GM19035 (cell line): ENCODE measurements at regions not wholly inside any gene's neighbourhood (a gene's known extent, or its start where the extent isn't known, plus 50 kb on each side); places are given as distances from the start of the nearest gene placed in this dataset.
"Not testable (repeated sequence)": the region's sequence is repeated elsewhere in the genome, so short reads cannot be mapped to it uniquely, and the experiment has no call there.

Source experiments
- ATAC-seq: cut with Tn5 transposase; IDR thresholded peaks from one replicate; pipeline ENCODE4 v1.9.1; 2021; ENCODE audit not compliant: unreplicated experiment

GRCh38 chr10:114872519-114873087 lies 51.0 kb downstream of the FHIP2A start:
- ATAC-seq = no peak

DNA sequence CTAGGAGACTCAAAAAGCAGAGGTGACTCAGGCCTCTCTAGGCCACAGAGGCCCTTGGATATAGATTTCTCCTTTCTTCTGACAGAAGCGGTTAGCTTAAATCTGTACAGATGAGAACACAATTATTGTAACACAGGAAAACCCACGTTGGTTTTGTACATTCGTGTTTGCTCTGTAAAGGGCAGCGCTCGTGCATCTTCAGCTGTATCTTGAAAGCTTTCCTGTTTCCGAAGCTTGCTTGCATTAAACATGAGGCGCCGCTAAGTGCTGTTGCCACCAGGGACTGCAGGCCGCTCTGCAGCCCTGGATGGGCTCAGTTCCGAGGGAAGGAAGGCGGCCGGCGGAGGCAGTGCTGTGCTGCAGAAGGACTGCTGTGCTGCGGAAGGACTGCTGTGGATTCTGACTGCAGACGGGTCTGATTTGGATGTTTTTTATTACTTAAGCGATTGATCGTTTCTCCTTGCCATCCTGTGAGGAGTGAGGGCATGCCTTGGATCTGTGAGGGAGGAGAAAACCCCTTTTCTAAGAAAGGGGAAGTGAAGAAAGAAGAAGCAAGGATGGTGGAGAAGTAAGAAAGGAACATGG lies 53.3 kb downstream of the FHIP2A start:
- ATAC-seq = no peak

DNA sequence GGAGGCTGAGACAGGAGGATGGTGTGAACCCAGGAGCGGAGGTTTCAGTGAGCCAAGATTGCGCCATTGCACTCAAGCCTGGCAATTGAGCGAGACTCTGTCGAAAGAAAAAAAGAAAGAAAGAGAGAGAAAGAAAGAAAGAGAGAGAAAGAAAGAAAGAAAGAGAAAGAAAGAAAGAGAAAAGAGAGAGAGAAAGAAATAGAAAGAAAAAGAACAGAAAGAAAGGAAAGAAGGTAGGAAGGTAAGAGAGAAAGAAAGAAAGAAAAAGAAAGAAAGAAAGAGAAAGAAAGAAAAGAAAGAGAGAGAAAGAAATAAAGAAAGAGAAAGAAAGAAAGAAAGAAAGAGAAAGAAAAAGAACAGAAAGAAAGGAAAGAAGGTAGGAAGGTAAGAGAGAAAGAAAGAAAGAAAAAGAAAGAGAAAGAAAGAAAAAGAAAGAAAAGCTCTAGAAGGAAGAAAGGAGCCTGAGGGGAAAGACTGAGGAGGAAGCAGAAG lies 54.1 kb downstream of the FHIP2A start:
- ATAC-seq = not testable (repeated sequence)

GRCh38 chr10:114876169-114876568 lies 54.6 kb downstream of the FHIP2A start:
- no peak for ATAC-seq

GRCh38 chr10:114876602-114877300 lies 55.2 kb downstream of the FHIP2A start:
- peak; percentile 73 for ATAC-seq

DNA sequence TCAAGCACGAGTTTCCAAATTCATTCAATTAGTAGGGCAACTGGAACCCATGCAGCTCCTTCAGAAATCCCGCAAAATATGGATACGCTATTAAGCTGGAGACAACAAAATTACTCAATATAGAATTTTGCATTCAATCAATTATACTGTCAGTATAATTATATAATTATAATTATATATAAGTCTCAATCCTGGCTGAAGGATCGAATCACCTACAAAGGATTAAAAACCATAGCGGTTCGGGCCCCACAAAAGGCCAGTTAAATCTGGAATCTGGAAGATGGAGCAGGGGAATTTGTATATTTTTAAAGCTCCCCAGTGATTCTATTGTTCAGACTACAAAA lies 55.7 kb downstream of the FHIP2A start:
- ATAC-seq = no peak

DNA sequence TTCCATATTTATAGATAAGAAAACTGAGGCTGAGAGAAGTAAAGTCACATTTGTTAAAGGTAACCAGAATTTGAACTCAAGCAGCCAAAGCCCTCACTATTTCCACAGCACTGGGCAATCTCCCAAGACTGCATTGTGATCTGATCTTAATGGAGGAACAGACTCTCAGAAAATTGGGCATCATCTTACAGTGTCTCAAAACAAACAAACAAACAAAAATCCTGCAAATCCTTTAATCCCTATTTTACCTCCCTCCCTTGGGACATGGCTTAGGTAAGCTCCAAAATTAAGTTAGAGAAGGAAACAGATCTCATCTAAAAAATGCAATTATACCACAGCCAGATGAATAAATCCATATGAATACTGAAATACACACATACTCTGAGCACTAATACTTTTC lies 57.5 kb downstream of the FHIP2A start:
- ATAC-seq = no peak

- ATAC-seq = peak; percentile 85
Measured at GRCh38 chr10:114879541-114880158, 58.1 kb downstream of the FHIP2A start.

DNA sequence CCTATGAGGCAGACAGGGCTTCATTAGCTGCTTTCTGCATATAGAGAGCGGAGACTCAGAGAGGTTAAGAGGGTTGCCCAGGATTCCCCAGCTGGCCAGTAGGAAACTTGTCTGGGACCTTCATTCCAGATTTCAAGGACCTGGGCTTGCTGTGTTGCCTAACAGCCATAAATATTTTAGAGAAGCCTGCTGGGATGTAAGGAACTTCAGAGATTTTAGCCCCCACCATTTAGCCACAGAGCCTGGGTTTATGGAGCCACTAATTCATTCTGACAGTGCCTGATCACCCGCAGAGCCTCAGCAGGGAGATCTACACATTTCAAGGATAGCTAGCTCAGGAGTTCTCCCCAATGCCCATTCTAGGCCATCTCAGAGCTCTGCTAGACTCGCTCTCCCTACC lies 56.6 kb upstream of the TRUB1 start:
- ATAC-seq = no peak

DNA sequence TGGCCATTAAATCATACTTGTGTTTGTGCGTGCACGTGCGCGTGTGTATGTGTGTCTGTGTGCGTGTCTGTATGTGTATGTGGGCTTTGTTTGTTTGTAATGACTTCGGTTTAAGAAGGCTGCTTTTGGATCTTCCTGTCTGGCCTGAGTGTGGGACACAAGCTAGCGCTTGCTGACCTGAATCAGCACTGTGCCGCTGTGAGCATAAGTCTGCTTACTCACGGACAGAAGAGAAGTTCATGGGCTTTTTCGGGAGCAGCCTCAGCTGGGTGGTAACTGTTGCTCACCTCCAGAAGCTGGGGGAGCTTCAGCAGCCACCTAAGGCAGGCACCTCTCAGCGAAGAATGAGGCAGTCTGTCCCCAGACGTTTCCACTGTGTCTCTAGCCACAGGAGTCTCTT lies 56.1 kb upstream of the TRUB1 start:
- no peak for ATAC-seq

DNA sequence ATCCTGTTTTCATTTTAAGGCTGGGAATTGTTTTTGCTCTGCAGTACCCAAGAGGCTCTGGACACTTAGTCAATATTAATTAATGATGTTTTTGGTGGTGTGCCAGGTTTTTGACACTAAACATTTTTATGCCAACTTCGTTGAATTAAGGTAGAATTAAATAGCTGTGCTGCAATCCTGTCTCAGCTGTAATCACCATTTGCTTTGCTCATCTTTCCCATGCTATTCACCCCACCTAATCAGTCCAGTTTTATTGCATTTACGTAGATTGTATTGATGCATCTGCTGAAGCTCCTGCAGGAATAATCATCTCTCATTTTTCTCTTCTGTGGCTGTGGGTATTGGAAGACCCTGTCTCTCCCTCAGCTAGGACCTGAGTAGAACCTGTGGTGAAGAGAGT lies 52.6 kb upstream of the TRUB1 start:
- no peak for ATAC-seq
